ENCODE measurements at regions not wholly inside any gene's neighbourhood (a gene's known extent, or its start where the extent isn't known, plus 50 kb on each side); places are given as distances from the start of the nearest gene placed in this dataset.

GRCh38 chr1:63033211-63033610, 249.3 kb downstream of the ATG4C start:
- no peaks in the 10 kb centered on the region for H3K9me3 ChIP-seq

GRCh38 chr1:63034256-63034655, 250.3 kb downstream of the ATG4C start:
- no peaks in the 10 kb centered on the region for H3K27me3 ChIP-seq
- no peaks in the 10 kb centered on the region for H3K4me1 ChIP-seq
- H3K36me3 ChIP-seq, result no peaks in the 10 kb centered on the region
- H3K27ac ChIP-seq, result no peak overlapping the region
- ATAC-seq (no peak), DNase-seq (no peak)
- intact Hi-C loops (cut with DNase I; ENCODE audit: low total_unique reads) (no loop called here), in situ Hi-C loops (cut with MboI; ENCODE audit: low sequenced_read_pairs in 4 of 4) (no loop called here)
- TF ChIP-seq, protein P1, sequence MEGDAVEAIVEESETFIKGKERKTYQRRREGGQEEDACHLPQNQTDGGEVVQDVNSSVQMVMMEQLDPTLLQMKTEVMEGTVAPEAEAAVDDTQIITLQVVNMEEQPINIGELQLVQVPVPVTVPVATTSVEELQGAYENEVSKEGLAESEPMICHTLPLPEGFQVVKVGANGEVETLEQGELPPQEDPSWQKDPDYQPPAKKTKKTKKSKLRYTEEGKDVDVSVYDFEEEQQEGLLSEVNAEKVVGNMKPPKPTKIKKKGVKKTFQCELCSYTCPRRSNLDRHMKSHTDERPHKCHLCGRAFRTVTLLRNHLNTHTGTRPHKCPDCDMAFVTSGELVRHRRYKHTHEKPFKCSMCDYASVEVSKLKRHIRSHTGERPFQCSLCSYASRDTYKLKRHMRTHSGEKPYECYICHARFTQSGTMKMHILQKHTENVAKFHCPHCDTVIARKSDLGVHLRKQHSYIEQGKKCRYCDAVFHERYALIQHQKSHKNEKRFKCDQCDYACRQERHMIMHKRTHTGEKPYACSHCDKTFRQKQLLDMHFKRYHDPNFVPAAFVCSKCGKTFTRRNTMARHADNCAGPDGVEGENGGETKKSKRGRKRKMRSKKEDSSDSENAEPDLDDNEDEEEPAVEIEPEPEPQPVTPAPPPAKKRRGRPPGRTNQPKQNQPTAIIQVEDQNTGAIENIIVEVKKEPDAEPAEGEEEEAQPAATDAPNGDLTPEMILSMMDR (IDR thresholded peaks at IDR 0.05 in 4 of 5, conservative IDR thresholded peaks at IDR 0.05 in 1 of 5), result no peak
- TF ChIP-seq POLR2A (IDR thresholded peaks at IDR 0.05), result no peak
- H3K9me3 ChIP-seq, result no peaks in the 10 kb centered on the region
- H3K4me3 ChIP-seq, result no peak overlapping the region

More at GRCh38 chr1:63033211-63033610, 249.3 kb downstream of the ATG4C start:
- DNase-seq (no peak), ATAC-seq (no peak)
- in situ Hi-C loops (cut with MboI; ENCODE audit: low sequenced_read_pairs in 4 of 4), result no loop called here
- no peak for TF ChIP-seq POLR2A (IDR thresholded peaks at IDR 0.05)
- TF ChIP-seq, protein P1 (IDR thresholded peaks at IDR 0.05 in 4 of 5, conservative IDR thresholded peaks at IDR 0.05 in 1 of 5), result no peak
- H3K4me1 ChIP-seq, result no peaks in the 10 kb centered on the region
- no peaks in the 10 kb centered on the region for H3K27me3 ChIP-seq
- intact Hi-C loops (cut with DNase I; ENCODE audit: low total_unique reads), result no loop called here
- H3K27ac ChIP-seq, result no peak overlapping the region
- no peak overlapping the region for H3K4me3 ChIP-seq
- no peaks in the 10 kb centered on the region for H3K36me3 ChIP-seq

GRCh38 chr1:63038586-63038985, 254.7 kb downstream of the ATG4C start:
- Histone ChIP-seq H3K36me3 (no peaks in the 10 kb centered on the region), H3K9me3 (no peaks in the 10 kb centered on the region), H3K27me3 (no peaks in the 10 kb centered on the region), H3K4me1 (no peaks in the 10 kb centered on the region), H3K27ac (no peak overlapping the region), H3K4me3 (no peak overlapping the region)
- TF ChIP-seq POLR2A (IDR thresholded peaks at IDR 0.05), result no peak
- TF ChIP-seq, protein P1 (IDR thresholded peaks at IDR 0.05 in 4 of 5, conservative IDR thresholded peaks at IDR 0.05 in 1 of 5), result no peak
- intact Hi-C loops (cut with DNase I; ENCODE audit: low total_unique reads), result no loop called here
- ATAC-seq (no peak), DNase-seq (no peak)
- in situ Hi-C loops (cut with MboI; ENCODE audit: low sequenced_read_pairs in 4 of 4), result no loop called here

- Histone ChIP-seq H3K9me3 (no peaks in the 10 kb centered on the region), H3K27me3 (no peaks in the 10 kb centered on the region), H3K4me1 (no peaks in the 10 kb centered on the region), H3K27ac (no peak overlapping the region), H3K36me3 (no peaks in the 10 kb centered on the region), H3K4me3 (no peak overlapping the region)
- in situ Hi-C loops (cut with MboI; ENCODE audit: low sequenced_read_pairs in 4 of 4), result no loop called here
- TF ChIP-seq, protein P1 (IDR thresholded peaks at IDR 0.05 in 4 of 5, conservative IDR thresholded peaks at IDR 0.05 in 1 of 5), result no peak
- TF ChIP-seq POLR2A (IDR thresholded peaks at IDR 0.05), result no peak
- no peak for ATAC-seq
- no peak for DNase-seq
- intact Hi-C loops (cut with DNase I; ENCODE audit: low total_unique reads), result no loop called here
Observed at GRCh38 chr1:63041660-63042059, 257.7 kb downstream of the ATG4C start.

DNA sequence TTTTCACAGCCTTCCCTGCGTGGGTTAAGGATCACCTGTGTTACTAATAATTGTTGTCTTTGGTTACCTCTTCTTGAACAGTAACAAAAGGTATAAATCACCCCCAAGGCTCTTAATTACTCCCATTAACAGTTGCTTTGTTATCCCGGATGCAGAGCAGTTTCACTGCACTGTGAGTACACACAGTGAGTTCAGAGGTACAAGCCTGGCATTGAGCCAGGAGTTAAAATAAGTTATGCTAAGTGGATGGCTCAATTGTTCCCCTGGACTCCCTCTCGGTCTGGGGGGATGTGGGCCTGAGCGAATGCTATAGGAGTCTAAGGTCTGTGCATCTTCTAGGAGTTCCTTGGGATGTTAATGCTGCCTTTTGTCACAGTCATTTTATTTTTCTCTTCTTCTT, 258.3 kb downstream of the ATG4C start:
- H3K4me3 ChIP-seq, result no peak overlapping the region
- DNase-seq (no peak), ATAC-seq (no peak)
- no peaks in the 10 kb centered on the region for H3K36me3 ChIP-seq
- TF ChIP-seq, protein P1 (IDR thresholded peaks at IDR 0.05 in 4 of 5, conservative IDR thresholded peaks at IDR 0.05 in 1 of 5), result no peak
- TF ChIP-seq POLR2A (IDR thresholded peaks at IDR 0.05), result no peak
- no peaks in the 10 kb centered on the region for H3K9me3 ChIP-seq
- intact Hi-C loops (cut with DNase I; ENCODE audit: low total_unique reads), result no loop called here
- H3K27ac ChIP-seq, result no peak overlapping the region
- no peaks in the 10 kb centered on the region for H3K27me3 ChIP-seq
- H3K4me1 ChIP-seq, result no peaks in the 10 kb centered on the region
- in situ Hi-C loops (cut with MboI; ENCODE audit: low sequenced_read_pairs in 4 of 4), result no loop called here

Data from gastrocnemius medialis (tissue), 4 donors.